ENCODE measurements at regions not wholly inside any gene's neighbourhood (a gene's known extent, or its start where the extent isn't known, plus 50 kb on each side); places are given as distances from the start of the nearest gene placed in this dataset.
"Not testable (repeated sequence)": the region's sequence is repeated elsewhere in the genome, so short reads cannot be mapped to it uniquely, and the experiment has no call there.

DNA sequence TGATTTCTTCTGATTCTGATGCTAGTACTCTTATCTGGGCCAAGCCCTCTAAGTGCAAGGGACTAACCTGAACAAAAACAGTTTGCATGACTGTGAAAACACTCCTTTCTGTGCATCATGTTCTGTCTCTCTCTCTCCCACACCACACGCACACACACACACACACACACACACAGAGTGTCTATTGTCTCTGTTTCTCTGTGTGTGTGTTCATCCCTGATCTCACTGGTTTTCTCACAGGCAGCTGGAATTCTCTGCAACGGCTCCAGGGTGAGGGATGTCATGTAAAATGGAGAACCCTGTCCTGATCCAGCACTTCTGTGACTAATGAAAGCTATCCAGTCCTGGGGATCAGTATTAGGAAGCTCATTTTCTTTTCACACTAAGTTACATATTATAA is 453.1 kb upstream of the RGMB start:
- Mint-ChIP-seq H3K4me1 (ENCODE audit: insufficient read depth, unreplicated experiment) (peaks cover 1% of the 10 kb centered on the region), H3K27me3 (ENCODE audit: insufficient read depth, unreplicated experiment) (no peaks in the 10 kb centered on the region), H3K36me3 (ENCODE audit: insufficient read depth, unreplicated experiment) (no peaks in the 10 kb centered on the region), H3K9me3 (ENCODE audit: unreplicated experiment) (no peaks in the 10 kb centered on the region), H3K4me3 (ENCODE audit: unreplicated experiment) (no peak overlapping the region), H3K27ac (ENCODE audit: low read depth, unreplicated experiment) (no peak overlapping the region)
- ChIA-PET CTCF (interaction anchor here (0.6 to 0.8 kb wide), 2 partner anchors 12 to 448 kb away, joined by 3 read pairs; no protein-coding TSS in a partner anchor), POLR2A (no interaction called here)
- TF ChIP-seq, protein P1, sequence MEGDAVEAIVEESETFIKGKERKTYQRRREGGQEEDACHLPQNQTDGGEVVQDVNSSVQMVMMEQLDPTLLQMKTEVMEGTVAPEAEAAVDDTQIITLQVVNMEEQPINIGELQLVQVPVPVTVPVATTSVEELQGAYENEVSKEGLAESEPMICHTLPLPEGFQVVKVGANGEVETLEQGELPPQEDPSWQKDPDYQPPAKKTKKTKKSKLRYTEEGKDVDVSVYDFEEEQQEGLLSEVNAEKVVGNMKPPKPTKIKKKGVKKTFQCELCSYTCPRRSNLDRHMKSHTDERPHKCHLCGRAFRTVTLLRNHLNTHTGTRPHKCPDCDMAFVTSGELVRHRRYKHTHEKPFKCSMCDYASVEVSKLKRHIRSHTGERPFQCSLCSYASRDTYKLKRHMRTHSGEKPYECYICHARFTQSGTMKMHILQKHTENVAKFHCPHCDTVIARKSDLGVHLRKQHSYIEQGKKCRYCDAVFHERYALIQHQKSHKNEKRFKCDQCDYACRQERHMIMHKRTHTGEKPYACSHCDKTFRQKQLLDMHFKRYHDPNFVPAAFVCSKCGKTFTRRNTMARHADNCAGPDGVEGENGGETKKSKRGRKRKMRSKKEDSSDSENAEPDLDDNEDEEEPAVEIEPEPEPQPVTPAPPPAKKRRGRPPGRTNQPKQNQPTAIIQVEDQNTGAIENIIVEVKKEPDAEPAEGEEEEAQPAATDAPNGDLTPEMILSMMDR (IDR thresholded peaks at IDR 0.05; ENCODE audit: unreplicated experiment) = no peak
- BruUV-seq (replicated peaks) = no TSS peak
- intact Hi-C loops (cut with micrococcal nuclease) = no loop called here
- no peak for DNase-seq (ENCODE audit: unreplicated experiment)

DNA sequence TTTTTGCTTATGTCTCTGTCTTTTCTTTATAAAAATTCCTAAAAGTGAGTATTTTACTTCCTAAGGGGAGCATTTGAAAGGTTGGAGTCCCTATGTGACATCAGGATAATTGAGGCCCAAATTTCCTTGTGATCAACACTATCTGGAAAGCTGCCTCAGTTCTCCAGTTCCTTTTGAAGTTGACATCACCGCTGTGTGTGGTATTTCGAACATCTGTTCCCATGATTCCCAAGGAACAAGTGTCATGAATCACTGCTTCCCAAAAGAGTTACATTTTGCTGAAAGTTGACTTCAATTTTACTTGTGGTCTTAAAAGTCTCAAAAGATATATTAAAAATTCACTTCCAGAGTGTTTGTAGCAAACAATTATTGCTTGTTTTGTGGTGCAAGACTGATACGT is 452.1 kb upstream of the RGMB start:
- no TSS peak for BruUV-seq (replicated peaks)

DNA sequence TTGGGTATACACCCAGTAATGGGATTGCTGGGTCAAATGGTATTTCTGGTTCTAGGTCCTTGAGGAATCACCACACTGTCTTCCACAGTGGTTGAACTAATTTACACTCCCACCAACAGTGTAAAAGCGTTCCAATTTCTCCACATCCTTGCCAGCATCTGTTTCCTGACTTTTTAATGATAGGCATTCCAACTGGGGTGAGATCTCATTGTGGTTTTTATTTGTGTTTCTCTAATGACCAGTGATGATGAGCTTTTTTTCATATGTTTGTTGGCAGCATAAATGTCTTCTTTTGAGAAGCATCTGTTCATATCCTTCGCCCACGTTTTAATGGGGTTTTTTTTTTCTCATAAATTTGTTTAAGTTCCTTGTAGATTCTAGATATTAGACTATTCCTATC is 448.3 kb upstream of the RGMB start:
- H3K4me3 Mint-ChIP-seq (ENCODE audit: unreplicated experiment); POLR2A ChIA-PET; intact Hi-C loops (cut with micrococcal nuclease); H3K36me3 Mint-ChIP-seq (ENCODE audit: insufficient read depth, unreplicated experiment); H3K27ac Mint-ChIP-seq (ENCODE audit: low read depth, unreplicated experiment); DNase-seq (ENCODE audit: unreplicated experiment); BruUV-seq (replicated peaks); H3K9me3 Mint-ChIP-seq (ENCODE audit: unreplicated experiment); H3K27me3 Mint-ChIP-seq (ENCODE audit: insufficient read depth, unreplicated experiment); H3K4me1 Mint-ChIP-seq (ENCODE audit: insufficient read depth, unreplicated experiment): not testable (repeated sequence)
- CTCF ChIA-PET = interaction anchor here (0.6 kb wide), 1 partner anchor 480 kb away, joined by 3 read pairs; no protein-coding TSS in a partner anchor

More for the DNA sequence above, 452.1 kb upstream of the RGMB start:
- TF ChIP-seq, protein P1 (IDR thresholded peaks at IDR 0.05; ENCODE audit: unreplicated experiment) = no peak
- Mint-ChIP-seq H3K36me3 (ENCODE audit: insufficient read depth, unreplicated experiment) (no peaks in the 10 kb centered on the region), H3K4me1 (ENCODE audit: insufficient read depth, unreplicated experiment) (no peaks in the 10 kb centered on the region), H3K9me3 (ENCODE audit: unreplicated experiment) (no peaks in the 10 kb centered on the region), H3K4me3 (ENCODE audit: unreplicated experiment) (no peak overlapping the region), H3K27me3 (ENCODE audit: insufficient read depth, unreplicated experiment) (no peaks in the 10 kb centered on the region), H3K27ac (ENCODE audit: low read depth, unreplicated experiment) (no peak overlapping the region)
- intact Hi-C loops (cut with micrococcal nuclease) = no loop called here
- CTCF ChIA-PET = no interaction called here
- no peak for DNase-seq (ENCODE audit: unreplicated experiment)
- POLR2A ChIA-PET = no interaction called here

DNA sequence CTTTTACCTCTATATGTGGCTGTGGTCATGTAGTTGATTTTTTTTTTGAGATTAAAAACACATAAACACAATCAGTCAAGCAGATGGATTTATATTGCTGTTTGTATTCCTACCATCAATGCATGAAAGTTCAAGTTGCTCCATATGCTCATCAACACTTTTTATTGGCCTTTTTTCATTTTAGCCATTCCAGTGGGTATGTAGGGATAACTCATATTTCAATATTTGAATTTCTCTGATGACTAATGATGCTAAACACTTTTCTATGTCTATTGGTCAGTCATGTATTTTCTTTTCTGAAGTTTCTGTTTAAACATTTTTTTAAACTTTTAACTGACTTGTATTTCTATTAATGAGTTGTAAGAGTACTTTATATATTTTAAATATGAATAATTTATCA is 445.4 kb upstream of the RGMB start:
- no peaks in the 10 kb centered on the region for H3K27me3 Mint-ChIP-seq (ENCODE audit: insufficient read depth, unreplicated experiment)
- no TSS peak for BruUV-seq (replicated peaks)
- TF ChIP-seq, protein P1 (IDR thresholded peaks at IDR 0.05; ENCODE audit: unreplicated experiment) = no peak
- intact Hi-C loops (cut with micrococcal nuclease) = no loop called here
- no peak for DNase-seq (ENCODE audit: unreplicated experiment)
- peaks cover 4% of the 10 kb centered on the region for H3K9me3 Mint-ChIP-seq (ENCODE audit: unreplicated experiment)
- no peaks in the 10 kb centered on the region for H3K36me3 Mint-ChIP-seq (ENCODE audit: insufficient read depth, unreplicated experiment)
- ChIA-PET POLR2A (no interaction called here), CTCF (no interaction called here)
- H3K4me3 Mint-ChIP-seq (ENCODE audit: unreplicated experiment) = no peak overlapping the region
- no peak overlapping the region for H3K27ac Mint-ChIP-seq (ENCODE audit: low read depth, unreplicated experiment)
- H3K4me1 Mint-ChIP-seq (ENCODE audit: insufficient read depth, unreplicated experiment) = no peaks in the 10 kb centered on the region

DNA sequence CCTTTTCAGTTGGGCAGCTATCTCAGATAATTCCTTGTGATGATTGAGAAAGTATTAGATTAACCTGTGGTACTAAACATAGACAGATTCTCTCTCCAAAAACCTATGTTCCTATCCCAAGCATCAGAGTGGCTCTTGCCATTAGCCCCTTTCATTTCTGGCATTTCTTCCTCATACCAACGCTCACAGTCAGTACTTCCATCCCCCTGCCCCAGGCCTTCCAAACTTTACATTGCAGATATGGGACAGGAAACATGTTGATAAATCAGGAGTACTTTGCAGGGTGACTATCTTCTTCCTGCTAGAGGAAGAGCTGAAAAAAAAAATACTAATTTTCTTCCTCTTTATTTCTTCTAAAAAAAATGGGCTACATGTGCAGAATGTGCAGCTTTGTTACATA is 442.6 kb upstream of the RGMB start:
- intact Hi-C loops (cut with micrococcal nuclease) = no loop called here
- CTCF ChIA-PET = no interaction called here
- peaks cover 8% of the 10 kb centered on the region for H3K9me3 Mint-ChIP-seq (ENCODE audit: unreplicated experiment)
- no peak overlapping the region for H3K27ac Mint-ChIP-seq (ENCODE audit: low read depth, unreplicated experiment)
- no TSS peak for BruUV-seq (replicated peaks)
- no peak overlapping the region for H3K4me3 Mint-ChIP-seq (ENCODE audit: unreplicated experiment)
- POLR2A ChIA-PET = no interaction called here
- no peak for DNase-seq (ENCODE audit: unreplicated experiment)
- TF ChIP-seq, protein P1 (IDR thresholded peaks at IDR 0.05; ENCODE audit: unreplicated experiment) = no peak
- no peaks in the 10 kb centered on the region for H3K4me1 Mint-ChIP-seq (ENCODE audit: insufficient read depth, unreplicated experiment)
- no peaks in the 10 kb centered on the region for H3K27me3 Mint-ChIP-seq (ENCODE audit: insufficient read depth, unreplicated experiment)
- no peaks in the 10 kb centered on the region for H3K36me3 Mint-ChIP-seq (ENCODE audit: insufficient read depth, unreplicated experiment)
